ENCODE measurements at regions not wholly inside any gene's neighbourhood (a gene's known extent, or its start where the extent isn't known, plus 50 kb on each side); places are given as distances from the start of the nearest gene placed in this dataset.
"Not testable (repeated sequence)": the region's sequence is repeated elsewhere in the genome, so short reads cannot be mapped to it uniquely, and the experiment has no call there.

- no peaks in the 10 kb centered on the region for H3K36me3 ChIP-seq
- peak overlapping the region; percentile 44 to 58 for H3K27ac ChIP-seq
- no peak for DNase-seq
- no peak overlapping the region for H3K4me3 ChIP-seq
- H3K9me3 ChIP-seq: no peaks in the 10 kb centered on the region
- no peak for TF ChIP-seq POLR2A (IDR thresholded peaks at IDR 0.05)
- no peak for TF ChIP-seq CTCF (IDR thresholded peaks at IDR 0.05)
- intact Hi-C loops (cut with DNase I; ENCODE audit: low total_unique reads): no loop called here
- no peaks in the 10 kb centered on the region for H3K4me1 ChIP-seq
- H3K27me3 ChIP-seq: no peaks in the 10 kb centered on the region
Measured at GRCh38 chr14:26286913-26287205, 311.0 kb downstream of the NOVA1 start.

GRCh38 chr14:26286081-26286912, 311.5 kb downstream of the NOVA1 start:
- no peaks in the 10 kb centered on the region for H3K27me3 ChIP-seq
- H3K4me3 ChIP-seq: peak overlapping the region in 1 of 2 donors; percentile 7
- no peaks in the 10 kb centered on the region for H3K36me3 ChIP-seq
- peak overlapping the region; percentile 44 to 58 for H3K27ac ChIP-seq
- H3K4me1 ChIP-seq: peaks cover 0 to 3% of the 10 kb centered on the region in 2 donors
- intact Hi-C loops (cut with DNase I; ENCODE audit: low total_unique reads): no loop called here
- DNase-seq: peak in 1 of 2 donors; percentile 26
- TF ChIP-seq CTCF (IDR thresholded peaks at IDR 0.05): no peak
- TF ChIP-seq POLR2A (IDR thresholded peaks at IDR 0.05): no peak
- no peaks in the 10 kb centered on the region for H3K9me3 ChIP-seq

GRCh38 chr14:26282578-26282977, 315.3 kb downstream of the NOVA1 start:
- intact Hi-C loops (cut with DNase I; ENCODE audit: low total_unique reads): no loop called here
- Histone ChIP-seq H3K27ac (peak overlapping the region in 1 of 2 donors; percentile 17), H3K27me3 (no peaks in the 10 kb centered on the region), H3K4me1 (peaks cover 0 to 4% of the 10 kb centered on the region in 2 donors), H3K9me3 (no peaks in the 10 kb centered on the region), H3K4me3 (no peak overlapping the region), H3K36me3 (no peaks in the 10 kb centered on the region)
- no peak for DNase-seq
- TF ChIP-seq POLR2A (IDR thresholded peaks at IDR 0.05) (no peak), CTCF (IDR thresholded peaks at IDR 0.05) (no peak)

- H3K27me3 ChIP-seq; H3K9me3 ChIP-seq; H3K36me3 ChIP-seq; intact Hi-C loops (cut with DNase I; ENCODE audit: low total_unique reads); H3K4me3 ChIP-seq; H3K4me1 ChIP-seq; DNase-seq: not testable (repeated sequence)
- peak overlapping the region in 1 of 2 donors; percentile 17 for H3K27ac ChIP-seq
Measured at GRCh38 chr14:26282011-26282410, 315.8 kb downstream of the NOVA1 start.

GRCh38 chr14:26281280-26281998, 316.4 kb downstream of the NOVA1 start:
- TF ChIP-seq POLR2A (IDR thresholded peaks at IDR 0.05): no peak
- TF ChIP-seq CTCF (IDR thresholded peaks at IDR 0.05): no peak
- Histone ChIP-seq H3K9me3 (no peaks in the 10 kb centered on the region), H3K36me3 (no peaks in the 10 kb centered on the region), H3K4me3 (no peak overlapping the region), H3K27ac (no peak overlapping the region), H3K27me3 (no peaks in the 10 kb centered on the region), H3K4me1 (peaks cover 0 to 4% of the 10 kb centered on the region in 2 donors)
- intact Hi-C loops (cut with DNase I; ENCODE audit: low total_unique reads): no loop called here
- no peak for DNase-seq
